SIG-M5 (cell line): ENCODE measurements at regions not wholly inside any gene's neighbourhood (a gene's known extent, or its start where the extent isn't known, plus 50 kb on each side); places are given as distances from the start of the nearest gene placed in this dataset.
"Not testable (repeated sequence)": the region's sequence is repeated elsewhere in the genome, so short reads cannot be mapped to it uniquely, and the experiment has no call there.

Source experiments
- DNase-seq: peaks from one replicate; lab custom pipeline; 2025; lab: John Stamatoyannopoulos, UW

GRCh38 chr4:126445596-126445995, 1130.8 kb downstream of the FAT4 start:
- no peak for DNase-seq

DNA sequence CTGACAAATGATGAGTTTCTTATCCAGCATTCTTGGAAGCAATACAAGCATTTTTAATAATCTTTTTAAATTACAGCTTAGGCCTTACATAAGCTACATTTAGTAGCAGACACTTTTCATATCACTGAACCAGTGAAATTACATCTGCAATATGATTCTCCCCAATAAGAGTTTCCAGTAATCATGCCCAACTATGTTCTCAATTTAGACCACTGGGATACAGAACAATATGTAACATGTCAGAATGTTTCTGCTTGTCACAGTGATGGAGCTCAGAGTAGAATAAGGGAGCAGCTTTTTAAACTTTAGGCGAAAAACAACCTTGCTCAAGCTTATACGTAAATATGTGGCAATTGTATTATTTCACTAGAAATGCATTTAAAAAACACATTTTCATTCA, 1132.2 kb downstream of the FAT4 start:
- no peak for DNase-seq

- DNase-seq, result no peak
These were observed 1133.5 kb downstream of the FAT4 start for GRCh38 chr4:126448086-126448845.

DNA sequence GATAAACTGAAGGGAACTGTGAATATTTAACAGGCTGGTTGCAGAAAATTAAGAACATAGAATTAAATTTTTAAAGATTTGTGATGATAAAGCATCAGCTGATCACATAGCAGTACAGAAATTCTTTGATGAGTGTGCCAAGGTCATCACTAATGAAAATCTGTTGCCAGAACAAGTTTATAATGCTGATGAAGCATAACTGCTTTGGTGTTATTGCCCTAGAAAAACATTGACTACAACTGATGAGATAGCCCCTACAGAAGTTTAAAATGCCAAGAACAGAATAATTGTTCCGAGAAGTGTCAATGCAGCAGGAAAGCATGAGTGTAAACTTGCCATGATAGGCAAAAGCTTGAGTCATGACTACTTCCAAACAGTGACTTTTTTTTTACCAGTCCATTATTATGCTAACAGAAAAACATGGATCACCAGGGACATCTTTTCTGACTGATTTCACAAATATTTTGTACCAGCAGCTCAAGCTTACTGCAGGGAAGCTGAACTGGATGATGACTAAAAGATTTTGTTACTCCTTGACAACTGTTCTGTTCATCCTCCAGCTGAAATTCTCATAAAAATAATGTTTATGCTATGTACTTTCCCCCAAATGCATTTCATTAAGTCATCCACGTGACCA, 1136.6 kb downstream of the FAT4 start:
- DNase-seq, result no peak

DNA sequence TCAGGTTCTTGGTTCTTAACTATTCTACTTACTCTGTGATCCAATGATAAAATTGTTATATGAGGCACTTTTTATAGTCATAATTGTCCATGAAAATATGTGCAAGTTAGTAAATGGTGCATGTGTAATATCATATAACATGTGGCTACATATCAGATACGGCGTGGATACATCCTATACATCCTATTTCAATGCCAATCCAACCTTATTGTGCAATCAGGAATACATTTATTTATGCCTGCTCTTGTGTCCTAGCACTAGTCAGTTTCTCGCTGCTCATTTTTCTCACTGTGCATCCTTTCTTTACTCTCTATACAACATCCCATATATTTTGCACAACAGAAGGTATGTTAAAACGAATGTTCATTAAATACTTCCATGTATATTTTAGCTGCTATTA, 1141.1 kb downstream of the FAT4 start:
- DNase-seq, result no peak

- DNase-seq, result no peak
These were observed 1144.2 kb downstream of the FAT4 start for GRCh38 chr4:126458993-126459392.

- no peak for DNase-seq
These were observed 1150.6 kb downstream of the FAT4 start for GRCh38 chr4:126465341-126465740.

DNA sequence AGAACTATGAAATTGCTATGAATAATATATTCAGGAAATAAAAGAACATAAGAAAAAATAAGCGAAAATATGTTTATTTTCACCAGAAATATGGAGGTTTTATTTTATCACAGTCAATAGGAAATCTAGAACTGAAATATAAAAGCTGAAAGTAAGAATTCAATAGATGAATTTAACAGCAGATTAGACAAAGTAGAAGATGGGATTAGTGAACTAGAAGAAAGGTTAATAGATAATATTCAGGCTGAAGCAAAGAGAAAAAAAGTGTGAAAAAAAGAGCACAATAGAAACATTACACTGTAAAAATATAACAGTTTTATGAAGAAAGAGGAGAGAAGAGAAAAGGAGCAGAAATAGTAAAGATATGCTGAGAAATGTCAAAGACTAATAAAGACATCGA, 1152.1 kb downstream of the FAT4 start:
- DNase-seq, result no peak

- no peak for DNase-seq
These were observed 1153.4 kb downstream of the FAT4 start for GRCh38 chr4:126468144-126468543.

DNA sequence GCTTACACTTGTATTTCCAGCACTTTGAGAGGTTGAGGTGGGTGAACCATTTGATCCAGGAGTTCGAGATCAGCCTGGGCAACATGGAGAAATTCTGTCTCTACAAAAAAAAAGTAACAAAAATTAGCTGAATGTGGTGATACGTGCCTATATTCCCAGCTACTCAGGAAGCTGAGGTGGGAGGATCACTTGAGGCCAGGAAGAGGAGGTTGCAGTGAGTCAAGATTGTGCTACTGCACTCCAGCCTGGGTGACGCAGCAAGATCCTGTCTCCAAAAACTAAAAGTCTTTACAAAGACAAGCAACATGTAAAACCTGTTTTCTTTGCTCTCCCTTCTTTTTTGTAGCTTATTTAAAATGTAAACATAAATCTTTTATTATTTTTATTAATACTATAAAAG, 1156.1 kb downstream of the FAT4 start:
- DNase-seq, result no peak

DNA sequence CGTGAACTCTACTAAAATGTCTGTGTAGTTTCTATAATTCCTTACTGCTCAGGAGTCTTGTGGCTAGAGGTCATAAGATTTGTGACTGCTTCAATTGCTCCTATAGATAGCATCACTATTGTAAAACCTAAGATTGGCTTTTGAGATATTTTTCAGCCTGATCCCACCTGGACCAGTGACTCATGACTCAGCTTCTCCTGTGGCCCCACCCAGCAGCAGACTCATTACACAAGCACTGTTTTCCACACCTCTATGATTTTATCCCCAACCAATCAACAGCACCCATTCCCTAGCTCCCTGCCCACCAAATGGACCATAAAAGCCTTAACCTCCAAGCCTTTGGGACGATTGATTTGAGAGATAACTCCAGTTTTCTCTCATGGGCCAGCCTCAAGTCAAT, 1157.0 kb upstream of the INTU start:
- no peak for DNase-seq

DNA sequence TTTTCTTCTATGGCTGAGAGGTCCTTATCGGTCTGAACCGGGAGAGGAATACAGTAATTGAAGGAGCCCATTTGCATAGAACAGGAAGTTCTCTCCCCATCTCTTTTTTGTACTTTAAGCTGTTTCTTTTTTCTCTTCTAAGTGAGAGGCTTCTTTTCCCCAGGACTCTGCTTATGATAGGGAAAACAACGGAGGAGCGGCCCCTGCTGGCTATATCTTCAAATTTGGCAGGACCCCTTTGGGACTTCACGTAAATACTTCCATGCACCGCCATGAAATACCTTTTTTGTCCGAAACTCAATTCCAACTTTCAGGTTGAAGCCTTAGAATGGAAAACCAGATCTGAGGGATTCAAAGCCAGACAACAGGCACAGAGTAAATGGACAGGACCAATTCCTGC, 1153.0 kb upstream of the INTU start:
- DNase-seq, result no peak

GRCh38 chr4:126482311-126482710, 1150.4 kb upstream of the INTU start:
- DNase-seq, result no peak

GRCh38 chr4:126486377-126486776, 1146.4 kb upstream of the INTU start:
- DNase-seq, result no peak

GRCh38 chr4:126489826-126490463, 1142.8 kb upstream of the INTU start:
- DNase-seq, result no peak

DNA sequence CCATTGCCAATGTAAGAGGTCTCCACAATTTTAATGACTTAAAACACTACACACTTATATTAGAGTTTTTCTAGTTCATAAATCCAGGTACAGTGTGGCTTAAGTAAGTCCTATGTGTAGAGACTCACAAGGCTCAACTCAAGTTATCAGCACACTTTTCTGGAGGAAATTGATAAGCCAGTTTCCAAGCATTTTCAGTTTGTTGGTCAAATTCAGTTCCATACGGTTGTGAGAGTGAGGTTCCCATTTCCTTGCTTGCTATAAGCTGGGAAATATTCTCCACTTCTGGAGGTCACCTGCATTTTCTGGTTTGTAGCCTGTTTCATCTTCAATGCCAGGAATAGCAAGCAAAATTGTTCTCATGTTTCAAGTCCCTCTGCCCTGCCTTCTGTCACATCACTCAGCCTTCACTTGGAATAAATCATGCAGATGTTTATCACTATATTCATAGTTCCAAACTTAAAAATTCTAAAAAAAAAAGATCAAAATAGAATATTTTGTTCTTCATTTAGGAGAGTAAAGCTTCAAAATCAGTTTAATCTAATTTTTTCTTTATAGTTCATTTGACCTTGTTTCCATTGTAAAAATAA, 1137.5 kb upstream of the INTU start:
- no peak for DNase-seq

GRCh38 chr4:126512979-126513378, 1119.8 kb upstream of the INTU start:
- DNase-seq, result no peak

DNA sequence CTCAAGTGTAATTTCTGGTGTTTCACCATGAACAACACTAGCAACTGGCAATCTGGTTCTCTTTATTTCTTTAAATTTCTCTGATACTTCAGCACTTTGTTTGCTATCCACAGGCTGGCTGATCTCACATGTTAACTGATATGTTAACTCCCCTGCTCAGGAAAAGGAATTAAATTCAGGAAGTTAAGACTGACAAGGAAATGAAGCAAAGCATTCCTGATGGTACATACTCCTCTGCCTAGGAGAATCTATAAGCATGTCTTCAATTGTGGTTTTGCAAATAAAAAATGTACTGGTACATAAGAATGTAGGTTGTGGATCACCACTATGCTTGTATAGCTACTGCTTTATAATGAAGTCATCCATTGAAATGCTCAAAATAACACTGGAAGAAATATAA, 1119.2 kb upstream of the INTU start:
- no peak for DNase-seq

DNA sequence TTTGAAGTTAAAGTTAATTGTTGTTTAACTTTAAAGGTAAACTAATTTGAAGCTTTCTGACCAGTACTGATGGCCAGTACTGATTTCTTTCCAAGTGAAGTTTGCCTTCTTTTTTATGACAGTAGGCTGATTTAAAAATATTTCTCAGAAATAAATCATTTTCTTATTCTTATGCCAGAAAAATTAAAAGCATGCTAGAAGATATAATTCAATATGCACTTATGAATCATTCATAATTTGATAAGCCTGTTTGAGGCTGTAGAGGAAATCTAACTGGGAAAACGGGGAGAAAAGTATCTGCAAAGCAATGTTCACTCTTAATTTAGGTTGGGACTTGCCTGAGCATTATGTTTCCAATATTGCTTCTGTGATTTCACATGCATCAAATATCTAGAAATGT, 1112.0 kb upstream of the INTU start:
- DNase-seq, result no peak

DNA sequence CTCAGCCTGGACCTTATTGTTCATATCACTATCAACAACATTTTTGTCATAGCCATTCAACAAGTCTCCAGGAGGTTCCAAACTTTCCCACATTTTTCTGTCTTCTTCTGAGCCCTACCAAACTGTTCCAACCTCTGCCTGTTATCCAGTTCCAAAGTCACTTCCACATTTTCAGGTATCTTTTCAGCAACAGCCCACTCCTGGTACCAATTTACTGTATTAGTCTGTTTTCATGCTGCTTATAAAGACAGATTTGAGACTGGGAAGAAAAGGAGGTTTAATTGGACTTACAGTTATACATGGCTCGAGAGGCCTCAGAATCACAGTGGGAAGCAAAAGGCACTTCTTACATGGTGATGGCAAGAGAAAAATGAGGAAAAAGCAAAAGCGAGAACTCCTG, 1107.4 kb upstream of the INTU start:
- not testable (repeated sequence) for DNase-seq

GRCh38 chr4:126526335-126526734, 1106.4 kb upstream of the INTU start:
- DNase-seq, result no peak

DNA sequence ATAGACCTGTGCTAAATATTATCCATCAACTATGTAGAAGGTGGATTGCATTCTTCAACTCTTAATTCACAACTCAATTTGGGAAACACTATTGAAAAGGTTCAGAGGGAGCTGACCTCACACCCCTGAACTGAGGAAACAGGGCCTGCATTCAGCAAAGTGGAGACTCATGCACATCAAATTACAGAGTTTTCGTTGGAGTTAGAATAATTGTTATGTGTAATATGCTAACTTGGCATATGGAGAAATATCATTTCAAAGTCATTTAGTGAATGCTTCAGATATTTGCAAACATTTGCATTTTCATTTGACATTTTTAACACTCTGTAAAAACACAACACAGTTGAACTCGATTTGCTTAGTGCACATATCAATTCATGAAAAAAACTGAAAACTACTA, 1102.8 kb upstream of the INTU start:
- no peak for DNase-seq

GRCh38 chr4:126530996-126531585, 1101.7 kb upstream of the INTU start:
- no peak for DNase-seq
